ENCODE measurements at regions not wholly inside any gene's neighbourhood (a gene's known extent, or its start where the extent isn't known, plus 50 kb on each side); places are given as distances from the start of the nearest gene placed in this dataset.

DNA sequence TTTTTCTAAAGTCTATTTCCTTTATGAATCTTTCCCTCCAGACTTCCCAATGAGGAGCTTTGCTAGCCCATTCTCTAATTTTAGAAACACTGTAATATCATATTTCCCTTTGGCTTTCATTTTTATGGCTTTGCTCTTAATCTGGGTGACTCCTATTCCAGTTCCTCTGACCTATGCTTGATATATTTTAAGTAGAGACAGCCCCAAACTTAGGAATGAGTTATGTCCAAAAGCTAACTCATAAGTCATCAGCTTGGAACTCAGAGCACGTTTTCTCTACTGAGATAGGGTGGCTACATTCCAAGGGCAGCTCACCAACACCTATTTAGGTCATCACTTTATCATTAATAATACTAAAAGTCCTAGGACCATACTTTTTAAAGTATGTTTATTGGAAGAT is 77.8 kb downstream of the OR13H1 start:
- Histone ChIP-seq H2BK5ac (ENCODE audit: low read length) (no peak overlapping the region), H3K4me1 (ENCODE audit: control insufficient read depth, low read depth, low read length) (no peaks in the 10 kb centered on the region), H3K4me2 (ENCODE audit: low read length) (no peak overlapping the region), H3K79me2 (ENCODE audit: control insufficient read depth, insufficient read depth, low read length) (no peaks in the 10 kb centered on the region), H3K27me3 (ENCODE audit: insufficient read depth, low read length, poor library complexity) (no peaks in the 10 kb centered on the region), H3K4ac (ENCODE audit: low read depth, low read length) (no peak overlapping the region), H3K4me3 (ENCODE audit: low read length) (no peak overlapping the region), H2BK120ac (ENCODE audit: low read depth, low read length) (no peak overlapping the region), H3K9ac (ENCODE audit: low read length) (no peak overlapping the region), H3K79me1 (ENCODE audit: low read length) (no peaks in the 10 kb centered on the region), H3K36me3 (ENCODE audit: control insufficient read depth, insufficient read depth, low read length) (no peaks in the 10 kb centered on the region), H3K27ac (ENCODE audit: low read depth, low read length) (no peak overlapping the region), H2AK5ac (ENCODE audit: low read length) (no peak overlapping the region), H2BK15ac (replicated peaks; ENCODE audit: low read depth) (no peak overlapping the region), H3K18ac (ENCODE audit: low read length) (no peak overlapping the region), H3K56ac (ENCODE audit: low read length) (no peak overlapping the region), H4K5ac (ENCODE audit: low read length) (no peak overlapping the region), H3K23ac (ENCODE audit: low read length) (no peak overlapping the region), H4K8ac (ENCODE audit: low read depth, low read length) (no peak overlapping the region)
- DNase-seq, result no peak
- WGBS (ENCODE audit: extremely low coverage, insufficient coverage, low lambda C conversion rate), result no CpG with 5 or more reads among the region's 1 CpG

DNA sequence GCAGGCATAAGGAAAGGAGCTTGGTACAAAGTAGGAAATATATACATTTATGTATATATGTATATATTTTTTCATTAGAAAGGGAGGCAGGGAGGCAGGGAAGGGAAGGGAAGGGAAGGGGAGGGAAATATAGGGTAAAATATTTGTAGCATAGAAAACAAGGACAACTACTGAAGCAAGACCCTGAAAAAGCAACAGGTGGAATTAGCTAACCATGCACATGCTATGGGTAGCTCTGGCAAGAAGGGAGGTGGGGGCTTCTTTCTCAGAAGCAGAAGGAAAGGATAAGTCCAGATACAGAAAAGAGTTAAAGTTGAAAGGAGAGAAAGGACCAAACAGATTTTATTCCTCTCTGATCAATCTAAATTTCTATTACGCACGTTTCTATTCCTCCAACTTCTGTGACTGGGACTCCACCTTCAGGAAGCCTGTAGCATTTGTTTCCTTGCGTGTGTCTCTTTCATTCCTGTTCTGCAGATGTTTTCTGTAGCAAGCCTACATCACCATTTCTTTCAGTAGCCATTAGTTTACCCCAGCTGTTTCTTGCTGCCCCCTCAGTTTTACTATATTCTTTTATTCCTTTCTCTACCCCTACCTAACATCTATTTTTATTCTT is 82.9 kb downstream of the OR13H1 start:
- no peaks in the 10 kb centered on the region for H3K36me3 ChIP-seq (ENCODE audit: control insufficient read depth, insufficient read depth, low read length)
- no peak overlapping the region for H3K4ac ChIP-seq (ENCODE audit: low read depth, low read length)
- H2BK5ac ChIP-seq (ENCODE audit: low read length), result no peak overlapping the region
- no peak overlapping the region for H3K9ac ChIP-seq (ENCODE audit: low read length)
- no peaks in the 10 kb centered on the region for H3K79me2 ChIP-seq (ENCODE audit: control insufficient read depth, insufficient read depth, low read length)
- H4K5ac ChIP-seq (ENCODE audit: low read length), result no peak overlapping the region
- no peak overlapping the region for H4K8ac ChIP-seq (ENCODE audit: low read depth, low read length)
- H3K79me1 ChIP-seq (ENCODE audit: low read length), result no peaks in the 10 kb centered on the region
- H3K4me3 ChIP-seq (ENCODE audit: low read length), result no peak overlapping the region
- H3K23ac ChIP-seq (ENCODE audit: low read length), result no peak overlapping the region
- DNase-seq, result peak; percentile 14
- H3K27ac ChIP-seq (ENCODE audit: low read depth, low read length), result no peak overlapping the region
- no peaks in the 10 kb centered on the region for H3K4me1 ChIP-seq (ENCODE audit: control insufficient read depth, low read depth, low read length)
- H2AK5ac ChIP-seq (ENCODE audit: low read length), result no peak overlapping the region
- no peaks in the 10 kb centered on the region for H3K27me3 ChIP-seq (ENCODE audit: insufficient read depth, low read length, poor library complexity)
- H2BK120ac ChIP-seq (ENCODE audit: low read depth, low read length), result no peak overlapping the region
- no peak overlapping the region for H3K18ac ChIP-seq (ENCODE audit: low read length)
- WGBS (ENCODE audit: extremely low coverage, insufficient coverage, low lambda C conversion rate), result no CpG with 5 or more reads among the region's 3 CpGs
- no peak overlapping the region for H3K4me2 ChIP-seq (ENCODE audit: low read length)
- no peak overlapping the region for H3K56ac ChIP-seq (ENCODE audit: low read length)
- no peak overlapping the region for H2BK15ac ChIP-seq (replicated peaks; ENCODE audit: low read depth)

- Histone ChIP-seq H3K9ac (ENCODE audit: low read length) (no peak overlapping the region), H4K8ac (ENCODE audit: low read depth, low read length) (no peak overlapping the region), H2BK15ac (replicated peaks; ENCODE audit: low read depth) (no peak overlapping the region), H3K36me3 (ENCODE audit: control insufficient read depth, insufficient read depth, low read length) (no peaks in the 10 kb centered on the region), H3K4me1 (ENCODE audit: control insufficient read depth, low read depth, low read length) (no peaks in the 10 kb centered on the region), H3K4ac (ENCODE audit: low read depth, low read length) (no peak overlapping the region), H3K4me2 (ENCODE audit: low read length) (no peak overlapping the region), H2BK5ac (ENCODE audit: low read length) (no peak overlapping the region), H3K79me1 (ENCODE audit: low read length) (no peaks in the 10 kb centered on the region), H3K27me3 (ENCODE audit: insufficient read depth, low read length, poor library complexity) (no peaks in the 10 kb centered on the region), H3K23ac (ENCODE audit: low read length) (no peak overlapping the region), H2BK120ac (ENCODE audit: low read depth, low read length) (no peak overlapping the region), H2AK5ac (ENCODE audit: low read length) (no peak overlapping the region), H3K79me2 (ENCODE audit: control insufficient read depth, insufficient read depth, low read length) (no peaks in the 10 kb centered on the region), H3K18ac (ENCODE audit: low read length) (no peak overlapping the region), H3K27ac (ENCODE audit: low read depth, low read length) (no peak overlapping the region), H4K5ac (ENCODE audit: low read length) (no peak overlapping the region), H3K56ac (ENCODE audit: low read length) (no peak overlapping the region), H3K4me3 (ENCODE audit: low read length) (no peak overlapping the region)
- WGBS (ENCODE audit: extremely low coverage, insufficient coverage, low lambda C conversion rate), result no CpG with 5 or more reads among the region's 8 CpGs
- DNase-seq, result no peak
Measured at GRCh38 chrX:131630534-131630933, 86.7 kb downstream of the OR13H1 start.

DNA sequence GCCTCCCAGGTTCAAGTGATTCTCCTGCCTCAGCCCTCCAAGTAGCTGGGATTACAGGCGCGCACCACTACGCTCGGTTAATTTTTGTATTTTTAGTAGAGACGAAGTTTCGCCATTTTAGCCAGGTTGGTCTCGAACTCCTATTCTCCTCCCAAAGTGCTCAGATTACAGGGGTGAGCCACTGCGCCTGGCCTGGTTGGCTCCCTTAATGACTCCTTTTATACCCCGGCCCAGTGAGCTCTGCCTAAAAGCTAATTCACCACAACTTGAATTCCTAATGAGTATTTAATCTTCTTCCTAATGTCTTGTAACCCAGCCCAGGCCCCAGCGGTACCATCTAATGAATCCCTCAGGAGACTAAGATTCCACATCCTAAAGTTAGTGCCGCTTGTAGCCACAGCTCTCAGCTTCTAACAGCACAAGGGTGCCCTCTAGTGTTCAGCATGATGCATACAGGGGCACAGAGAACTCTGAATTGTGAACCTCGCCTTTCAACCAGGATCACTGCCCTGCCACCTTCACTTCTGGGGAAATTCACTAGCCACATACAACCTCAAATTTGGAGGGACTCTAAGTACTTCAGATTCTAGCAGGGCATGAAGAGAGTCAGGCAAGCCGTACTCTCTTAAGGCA is 89.5 kb downstream of the OR13H1 start:
- no peak overlapping the region for H2BK15ac ChIP-seq (replicated peaks; ENCODE audit: low read depth)
- H4K5ac ChIP-seq (ENCODE audit: low read length), result no peak overlapping the region
- H3K36me3 ChIP-seq (ENCODE audit: control insufficient read depth, insufficient read depth, low read length), result no peaks in the 10 kb centered on the region
- H3K9ac ChIP-seq (ENCODE audit: low read length), result no peak overlapping the region
- H2BK120ac ChIP-seq (ENCODE audit: low read depth, low read length), result no peak overlapping the region
- DNase-seq, result peak; percentile 61
- no peak overlapping the region for H3K27ac ChIP-seq (ENCODE audit: low read depth, low read length)
- no peak overlapping the region for H3K4ac ChIP-seq (ENCODE audit: low read depth, low read length)
- H2BK5ac ChIP-seq (ENCODE audit: low read length), result no peak overlapping the region
- H3K27me3 ChIP-seq (ENCODE audit: insufficient read depth, low read length, poor library complexity), result no peaks in the 10 kb centered on the region
- no peak overlapping the region for H3K56ac ChIP-seq (ENCODE audit: low read length)
- H2AK5ac ChIP-seq (ENCODE audit: low read length), result no peak overlapping the region
- no peak overlapping the region for H3K23ac ChIP-seq (ENCODE audit: low read length)
- no peak overlapping the region for H4K8ac ChIP-seq (ENCODE audit: low read depth, low read length)
- no peaks in the 10 kb centered on the region for H3K79me1 ChIP-seq (ENCODE audit: low read length)
- WGBS (ENCODE audit: extremely low coverage, insufficient coverage, low lambda C conversion rate), result no CpG with 5 or more reads among the region's 13 CpGs
- no peaks in the 10 kb centered on the region for H3K4me1 ChIP-seq (ENCODE audit: control insufficient read depth, low read depth, low read length)
- no peak overlapping the region for H3K4me3 ChIP-seq (ENCODE audit: low read length)
- no peaks in the 10 kb centered on the region for H3K79me2 ChIP-seq (ENCODE audit: control insufficient read depth, insufficient read depth, low read length)
- no peak overlapping the region for H3K4me2 ChIP-seq (ENCODE audit: low read length)
- no peak overlapping the region for H3K18ac ChIP-seq (ENCODE audit: low read length)

DNA sequence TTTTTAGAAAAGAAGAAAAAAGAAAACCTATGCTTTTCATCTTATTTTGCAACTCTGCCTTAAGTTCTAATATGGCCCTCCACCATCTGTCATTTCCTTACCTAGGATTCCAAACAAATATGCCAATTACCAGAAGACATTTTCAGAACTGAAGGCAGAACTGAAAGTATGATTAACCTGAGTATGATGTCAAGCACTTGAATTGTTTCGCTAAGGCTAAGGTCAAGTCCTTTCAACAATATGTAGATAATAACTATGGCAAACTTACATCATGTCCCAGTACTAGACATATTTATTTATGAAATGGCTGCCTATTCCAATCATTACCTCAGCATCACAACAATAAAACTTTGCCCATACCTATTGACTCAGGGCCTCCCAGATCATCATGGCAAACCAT is 91.0 kb downstream of the OR13H1 start:
- Histone ChIP-seq H2BK15ac (replicated peaks; ENCODE audit: low read depth) (no peak overlapping the region), H3K4me2 (ENCODE audit: low read length) (no peak overlapping the region), H3K56ac (ENCODE audit: low read length) (no peak overlapping the region), H3K27ac (ENCODE audit: low read depth, low read length) (no peak overlapping the region), H2BK120ac (ENCODE audit: low read depth, low read length) (no peak overlapping the region), H3K36me3 (ENCODE audit: control insufficient read depth, insufficient read depth, low read length) (no peaks in the 10 kb centered on the region), H2BK5ac (ENCODE audit: low read length) (no peak overlapping the region), H3K18ac (ENCODE audit: low read length) (no peak overlapping the region), H2AK5ac (ENCODE audit: low read length) (no peak overlapping the region), H3K79me2 (ENCODE audit: control insufficient read depth, insufficient read depth, low read length) (no peaks in the 10 kb centered on the region), H4K8ac (ENCODE audit: low read depth, low read length) (no peak overlapping the region), H3K9ac (ENCODE audit: low read length) (no peak overlapping the region), H3K4ac (ENCODE audit: low read depth, low read length) (no peak overlapping the region), H3K23ac (ENCODE audit: low read length) (no peak overlapping the region), H3K4me3 (ENCODE audit: low read length) (no peak overlapping the region), H3K27me3 (ENCODE audit: insufficient read depth, low read length, poor library complexity) (no peaks in the 10 kb centered on the region), H3K79me1 (ENCODE audit: low read length) (no peaks in the 10 kb centered on the region), H3K4me1 (ENCODE audit: control insufficient read depth, low read depth, low read length) (no peaks in the 10 kb centered on the region), H4K5ac (ENCODE audit: low read length) (no peak overlapping the region)
- no CpG with 5 or more reads among the region's 1 CpG for WGBS (ENCODE audit: extremely low coverage, insufficient coverage, low lambda C conversion rate)
- no peak for DNase-seq

- Histone ChIP-seq H2AK5ac (ENCODE audit: low read length) (no peak overlapping the region), H4K8ac (ENCODE audit: low read depth, low read length) (no peak overlapping the region), H2BK120ac (ENCODE audit: low read depth, low read length) (no peak overlapping the region), H3K9ac (ENCODE audit: low read length) (no peak overlapping the region), H3K18ac (ENCODE audit: low read length) (no peak overlapping the region), H4K5ac (ENCODE audit: low read length) (no peak overlapping the region), H3K23ac (ENCODE audit: low read length) (no peak overlapping the region), H3K4ac (ENCODE audit: low read depth, low read length) (no peak overlapping the region), H3K79me1 (ENCODE audit: low read length) (no peaks in the 10 kb centered on the region), H2BK15ac (replicated peaks; ENCODE audit: low read depth) (no peak overlapping the region), H3K4me2 (ENCODE audit: low read length) (no peak overlapping the region), H3K4me1 (ENCODE audit: control insufficient read depth, low read depth, low read length) (no peaks in the 10 kb centered on the region), H2BK5ac (ENCODE audit: low read length) (no peak overlapping the region), H3K79me2 (ENCODE audit: control insufficient read depth, insufficient read depth, low read length) (no peaks in the 10 kb centered on the region), H3K56ac (ENCODE audit: low read length) (no peak overlapping the region), H3K36me3 (ENCODE audit: control insufficient read depth, insufficient read depth, low read length) (no peaks in the 10 kb centered on the region), H3K27ac (ENCODE audit: low read depth, low read length) (no peak overlapping the region), H3K4me3 (ENCODE audit: low read length) (no peak overlapping the region), H3K27me3 (ENCODE audit: insufficient read depth, low read length, poor library complexity) (no peaks in the 10 kb centered on the region)
- no CpG with 5 or more reads among the region's 1 CpG for WGBS (ENCODE audit: extremely low coverage, insufficient coverage, low lambda C conversion rate)
- no peak for DNase-seq
Measured at GRCh38 chrX:131646106-131646505, 102.2 kb downstream of the OR13H1 start.
